Spleen (tissue), 7 donors: ENCODE measurements at regions not wholly inside any gene's neighbourhood (a gene's known extent, or its start where the extent isn't known, plus 50 kb on each side); places are given as distances from the start of the nearest gene placed in this dataset.

Experiments
- POLR2A ChIP-seq, 3 donors: fragments of 450-650 bp; IDR thresholded peaks; one replicate each; pipeline ENCODE4 v1.5.1; 2017; ENCODE audit warnings: antibody characterized with exemption in 3 of 3, mild to moderate bottlenecking in 1 of 3
- POLR2AphosphoS5 ChIP-seq, 3 donors: sonication (generic); formaldehyde crosslinking; IDR thresholded peaks; one replicate each; pipeline ENCODE4 v1.5.1; 2017; ENCODE audit warnings: antibody characterized with exemption in 3 of 3
- TF ChIP-seq, protein P1 (sequence below), 11 experiments: fragments of 200-600 bp in 7 of 11; fragments of 450-650 bp in 4 of 11; sonication (generic) in 4 of 11; IDR thresholded peaks in 8 of 11; conservative IDR thresholded peaks in 3 of 11; 1 replicate in 7 of 11; 2 replicates in 4 of 11; pipeline versions ENCODE4 v1.4.0 to v1.8.0; 2016 to 2021; ENCODE audit warnings: antibody characterized with exemption in 11 of 11, inconsistent platforms in 4 of 11, mild to moderate bottlenecking in 1 of 11
- donor health status: DM: no; HTN: no; CAD: no; lungs with moderate emphysema.
- donor health status: DM: no; HTN: no; CAD: no.
- donor health status: DM: no; HTN: no; CAD: no.

DNA sequence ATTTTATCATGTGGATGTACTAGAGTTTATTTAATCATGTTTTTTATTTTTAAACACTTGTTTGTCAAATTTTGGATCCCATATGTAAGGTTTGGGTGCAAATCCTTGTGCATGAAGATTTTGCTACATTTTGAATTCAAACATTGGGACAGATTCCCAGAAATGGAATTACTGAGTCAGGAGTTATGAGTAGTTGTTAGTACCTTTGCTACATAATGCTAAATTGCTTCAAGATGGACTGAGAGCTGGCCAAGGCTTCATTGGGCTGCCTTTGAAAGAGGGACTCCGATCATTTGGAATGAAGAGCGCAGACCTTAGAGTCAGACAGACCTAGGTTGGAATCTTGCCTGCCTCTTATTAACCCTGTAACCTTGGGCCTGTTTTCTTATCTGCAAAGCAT, 154.9 kb upstream of the PWP1 start:
- TF ChIP-seq POLR2A (IDR thresholded peaks at IDR 0.05): no peak
- TF ChIP-seq, protein P1, sequence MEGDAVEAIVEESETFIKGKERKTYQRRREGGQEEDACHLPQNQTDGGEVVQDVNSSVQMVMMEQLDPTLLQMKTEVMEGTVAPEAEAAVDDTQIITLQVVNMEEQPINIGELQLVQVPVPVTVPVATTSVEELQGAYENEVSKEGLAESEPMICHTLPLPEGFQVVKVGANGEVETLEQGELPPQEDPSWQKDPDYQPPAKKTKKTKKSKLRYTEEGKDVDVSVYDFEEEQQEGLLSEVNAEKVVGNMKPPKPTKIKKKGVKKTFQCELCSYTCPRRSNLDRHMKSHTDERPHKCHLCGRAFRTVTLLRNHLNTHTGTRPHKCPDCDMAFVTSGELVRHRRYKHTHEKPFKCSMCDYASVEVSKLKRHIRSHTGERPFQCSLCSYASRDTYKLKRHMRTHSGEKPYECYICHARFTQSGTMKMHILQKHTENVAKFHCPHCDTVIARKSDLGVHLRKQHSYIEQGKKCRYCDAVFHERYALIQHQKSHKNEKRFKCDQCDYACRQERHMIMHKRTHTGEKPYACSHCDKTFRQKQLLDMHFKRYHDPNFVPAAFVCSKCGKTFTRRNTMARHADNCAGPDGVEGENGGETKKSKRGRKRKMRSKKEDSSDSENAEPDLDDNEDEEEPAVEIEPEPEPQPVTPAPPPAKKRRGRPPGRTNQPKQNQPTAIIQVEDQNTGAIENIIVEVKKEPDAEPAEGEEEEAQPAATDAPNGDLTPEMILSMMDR (IDR thresholded peaks at IDR 0.05 in 8 of 11, conservative IDR thresholded peaks at IDR 0.05 in 3 of 11): no peak
- TF ChIP-seq POLR2AphosphoS5 (IDR thresholded peaks at IDR 0.05): no peak
